ENCODE measurements at regions not wholly inside any gene's neighbourhood (a gene's known extent, or its start where the extent isn't known, plus 50 kb on each side); places are given as distances from the start of the nearest gene placed in this dataset.
"Not testable (repeated sequence)": the region's sequence is repeated elsewhere in the genome, so short reads cannot be mapped to it uniquely, and the experiment has no call there.

- no peak for DNase-seq
These were observed 279.3 kb upstream of the TARS1 start for GRCh38 chr5:33161421-33161820.

GRCh38 chr5:33162057-33162456 lies 278.7 kb upstream of the TARS1 start:
- DNase-seq: no peak

GRCh38 chr5:33166522-33166921 lies 274.2 kb upstream of the TARS1 start:
- DNase-seq: no peak

DNA sequence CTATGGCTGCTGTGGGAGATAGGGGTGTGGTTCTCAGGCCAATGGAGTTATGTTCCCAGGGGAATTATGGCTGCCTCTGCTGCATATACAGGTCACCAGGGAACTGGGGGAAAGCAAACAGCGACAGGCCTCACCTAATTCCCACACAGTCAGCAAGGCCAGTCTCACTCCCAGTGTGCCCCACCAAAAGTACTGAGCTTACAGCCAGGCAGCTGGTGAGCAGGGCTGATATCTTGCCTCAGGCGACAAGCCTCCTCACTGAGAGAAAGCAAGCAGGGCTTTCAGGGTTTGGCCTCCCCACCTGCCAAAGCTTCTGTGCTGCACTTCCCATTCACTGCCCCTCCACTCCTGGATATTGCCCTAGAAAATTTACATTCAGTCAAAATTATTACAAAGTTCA lies 273.8 kb upstream of the TARS1 start:
- DNase-seq: no peak

DNA sequence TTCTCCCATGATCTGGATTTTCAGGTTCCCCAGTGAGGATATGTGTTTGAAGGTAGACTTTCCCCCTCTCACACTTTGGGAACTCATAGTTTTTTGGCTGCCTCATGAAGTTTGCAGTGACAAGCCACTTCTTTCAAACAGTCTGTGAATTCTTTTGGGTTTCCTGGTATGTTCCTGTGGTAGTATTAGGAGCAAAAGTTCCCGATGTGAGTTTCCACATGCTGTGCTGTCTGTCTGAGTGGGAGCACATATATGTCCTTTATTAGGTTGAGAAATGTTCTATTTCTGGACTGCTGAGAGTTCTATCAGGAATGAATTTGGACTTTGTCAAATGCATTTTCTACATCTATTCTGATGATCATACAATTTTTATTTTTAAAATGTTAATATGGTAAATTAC lies 273.2 kb upstream of the TARS1 start:
- no peak for DNase-seq

GRCh38 chr5:33170411-33170810 lies 270.4 kb upstream of the TARS1 start:
- no peak for DNase-seq

- DNase-seq: no peak
These were observed 266.4 kb upstream of the TARS1 start for GRCh38 chr5:33174383-33174782.

DNA sequence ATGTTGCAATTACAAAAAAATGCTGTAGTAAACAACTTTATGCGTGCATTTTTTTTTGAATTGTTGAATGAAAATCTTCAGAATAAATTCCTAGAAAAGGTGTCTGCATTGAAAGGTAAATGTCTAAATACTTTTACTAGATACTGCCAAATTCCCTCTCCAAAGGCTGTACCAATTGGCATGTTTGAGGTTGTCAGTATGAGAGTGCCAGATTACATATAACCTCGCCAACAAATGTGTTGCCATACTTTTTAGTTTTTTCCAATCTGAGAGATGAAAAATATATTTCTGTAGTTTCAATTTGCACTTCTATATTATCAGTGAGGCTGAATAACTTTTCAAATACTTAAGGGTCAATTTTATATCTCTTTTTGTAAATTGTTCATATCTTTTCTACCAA lies 261.5 kb upstream of the TARS1 start:
- no peak for DNase-seq

DNA sequence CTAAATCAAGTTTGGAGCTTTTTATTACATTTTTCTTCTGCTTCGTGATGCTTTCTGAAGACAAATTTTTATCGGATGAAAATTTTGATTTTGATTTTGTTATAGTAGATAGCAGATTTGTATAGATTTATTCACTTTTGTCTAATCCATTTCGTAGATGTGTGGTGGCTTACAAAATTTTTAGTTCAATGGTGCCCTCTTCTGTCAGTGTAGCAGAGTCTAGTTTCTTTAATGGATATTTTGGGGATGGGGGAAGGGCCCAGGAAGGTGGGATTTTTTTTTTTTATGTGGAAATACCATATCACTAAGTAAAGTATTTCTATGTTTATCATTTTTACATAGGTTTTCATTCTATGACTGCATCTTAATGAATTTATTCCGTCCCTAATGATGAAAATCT lies 259.9 kb upstream of the TARS1 start:
- no peak for DNase-seq

DNA sequence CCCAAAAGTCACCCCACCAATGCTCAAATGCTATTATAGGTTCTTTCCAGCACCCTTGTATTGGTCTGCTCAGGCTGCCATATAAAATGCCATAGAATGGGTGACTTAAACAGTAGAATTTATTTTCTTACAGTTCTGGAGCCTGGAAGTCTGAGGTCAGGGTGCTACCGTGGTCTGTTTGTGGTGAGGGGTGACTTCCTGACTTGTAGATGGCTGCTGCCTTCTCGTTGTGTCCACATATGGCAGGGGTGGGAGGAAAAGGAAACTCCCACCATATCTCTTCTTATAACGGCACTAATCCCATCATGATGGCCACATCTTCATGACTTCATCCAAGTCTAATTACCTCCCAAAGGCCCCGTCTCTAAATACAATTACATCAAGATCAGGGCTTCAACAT lies 257.8 kb upstream of the TARS1 start:
- DNase-seq: no peak

- no peak for DNase-seq
These were observed 256.4 kb upstream of the TARS1 start for GRCh38 chr5:33184367-33184766.

DNA sequence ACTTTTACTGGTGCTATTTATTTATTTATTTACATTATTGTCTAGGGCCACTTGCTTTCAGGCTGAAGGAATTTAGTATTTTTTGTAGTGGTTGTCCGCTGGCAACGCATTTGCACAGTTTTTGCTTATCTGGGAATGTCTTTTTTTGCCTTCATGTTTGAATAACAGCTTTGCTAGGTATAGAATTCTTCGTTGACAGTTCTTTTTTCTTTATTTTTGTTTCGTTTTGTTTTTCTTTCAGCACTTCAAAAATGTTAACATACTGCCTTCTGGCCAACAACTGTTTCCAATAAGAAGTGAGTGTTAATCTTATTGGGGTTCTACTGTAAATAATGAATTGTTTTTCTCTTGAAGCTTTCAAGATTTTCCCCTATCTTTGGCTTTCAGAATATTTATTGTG lies 252.7 kb upstream of the TARS1 start:
- DNase-seq: no peak

- no peak for DNase-seq
These were observed 245.9 kb upstream of the TARS1 start for GRCh38 chr5:33194914-33195313.

- DNase-seq: no peak
These were observed 245.2 kb upstream of the TARS1 start for GRCh38 chr5:33195431-33196165.

GRCh38 chr5:33198836-33199235 lies 241.9 kb upstream of the TARS1 start:
- no peak for DNase-seq

DNA sequence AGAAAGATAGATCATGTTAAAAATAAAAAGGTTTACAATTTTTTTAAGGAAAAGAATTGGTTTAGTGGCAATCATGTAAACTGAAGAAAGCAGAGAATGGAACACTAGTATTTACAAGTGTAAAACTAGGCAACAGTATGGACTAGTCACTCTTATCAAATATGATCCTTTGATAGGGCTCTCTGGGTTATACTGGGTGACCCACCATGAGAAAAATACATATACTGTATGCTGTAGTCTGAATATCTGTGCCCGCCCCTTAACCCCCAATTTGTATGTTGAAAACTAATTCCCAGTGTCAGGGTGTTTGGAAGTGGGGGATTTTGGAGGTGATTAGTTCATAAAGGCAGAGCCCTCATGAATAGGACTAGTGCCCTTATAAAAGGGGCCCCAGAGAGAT lies 236.8 kb upstream of the TARS1 start:
- no peak for DNase-seq

DNA sequence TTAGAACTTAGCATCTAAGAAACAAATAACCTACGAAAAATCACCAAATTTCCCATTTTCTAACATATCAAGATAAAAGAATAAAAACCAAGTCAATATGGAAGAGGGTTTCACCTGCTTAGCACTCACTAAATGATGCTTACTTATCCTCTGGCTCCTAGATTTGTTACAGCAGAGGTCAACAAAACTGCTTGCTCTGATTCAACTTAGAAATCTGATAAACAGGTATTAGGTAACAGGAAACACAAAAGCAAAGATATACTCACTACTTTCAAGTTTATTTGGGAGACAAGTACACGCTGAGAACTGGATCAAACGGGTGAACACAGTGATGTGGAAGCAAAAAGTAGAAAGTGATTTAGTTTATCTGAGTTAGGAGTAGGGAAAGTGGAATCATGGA lies 235.7 kb upstream of the TARS1 start:
- DNase-seq: no peak

DNA sequence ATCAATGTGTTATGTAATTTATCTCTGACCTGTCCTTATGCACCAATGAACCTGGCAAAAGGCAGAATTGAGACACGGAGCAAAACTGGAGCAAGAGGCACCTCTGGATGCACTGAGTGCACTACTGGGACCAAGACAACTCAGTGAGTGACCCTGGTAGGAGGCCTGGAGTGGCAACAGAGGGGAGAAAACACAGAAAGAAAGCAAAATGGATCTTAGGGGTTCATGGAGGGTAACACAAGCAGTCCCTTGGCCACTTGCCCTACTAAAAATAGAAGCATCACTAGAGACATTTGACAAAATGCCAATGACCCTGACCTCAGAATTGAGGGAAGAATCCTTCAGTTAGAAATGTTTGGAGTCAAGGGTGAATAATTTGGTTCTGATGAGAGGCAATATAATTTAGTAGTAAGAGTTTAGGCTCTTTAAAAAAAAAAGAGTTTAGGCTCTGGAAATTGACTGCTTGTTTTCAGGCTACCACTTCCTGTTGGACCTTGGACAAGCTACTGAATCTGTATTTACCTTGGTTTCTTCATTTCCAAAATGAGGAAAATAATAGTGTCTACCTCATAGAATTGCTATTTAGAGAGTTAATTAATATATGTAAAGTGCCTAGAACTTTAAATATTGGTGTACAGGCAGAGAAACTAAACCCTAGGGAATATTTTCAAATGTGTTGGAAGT lies 234.9 kb upstream of the TARS1 start:
- DNase-seq: no peak

- DNase-seq: no peak
These were observed 233.7 kb upstream of the TARS1 start for GRCh38 chr5:33206962-33207506.

GRCh38 chr5:33209252-33209651 lies 231.5 kb upstream of the TARS1 start:
- no peak for DNase-seq

- DNase-seq: not testable (repeated sequence)
These were observed 230.5 kb upstream of the TARS1 start for GRCh38 chr5:33210221-33210620.

- no peak for DNase-seq
These were observed 229.8 kb upstream of the TARS1 start for GRCh38 chr5:33210978-33211377.

- DNase-seq: no peak
These were observed 228.3 kb upstream of the TARS1 start for GRCh38 chr5:33212439-33212838.

DNA sequence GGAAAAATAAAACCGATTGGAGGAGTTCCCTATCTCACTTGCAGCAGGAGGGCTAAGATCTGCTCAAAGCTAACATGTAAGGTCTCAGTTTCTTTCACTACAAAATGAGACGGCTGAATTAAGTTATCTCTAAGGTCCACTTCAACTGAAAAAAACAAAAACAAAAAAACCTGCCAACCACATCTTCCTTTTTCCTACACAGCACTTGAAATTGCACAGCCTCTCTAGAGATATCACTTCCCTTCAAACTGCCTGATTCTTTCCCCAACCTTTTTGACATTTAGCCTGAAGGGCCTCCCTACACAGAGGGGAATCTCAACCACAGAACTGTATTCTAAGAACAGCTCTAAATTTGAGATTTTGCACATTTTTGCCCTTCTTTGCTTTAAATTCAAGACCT lies 227.9 kb upstream of the TARS1 start:
- no peak for DNase-seq
